HL-60 (cell line): ENCODE measurements at regions not wholly inside any gene's neighbourhood (a gene's known extent, or its start where the extent isn't known, plus 50 kb on each side); places are given as distances from the start of the nearest gene placed in this dataset.
"Not testable (repeated sequence)": the region's sequence is repeated elsewhere in the genome, so short reads cannot be mapped to it uniquely, and the experiment has no call there.

Experiments
- DNase-seq, 2 experiments: peaks; one replicate each; pipeline ENCODE4 v3.0.0-alpha.2; 2010 to 2020; ENCODE audit warnings: low read depth in 1 of 2, low spot score in 1 of 2
- H3K27ac ChIP-seq: fragments of 250-450 bp; sonication (Bioruptor Pico); replicated peaks from 2 replicates; pipeline ENCODE4 v1.5.1; 2020; ENCODE audit warnings: mild to moderate bottlenecking, moderate library complexity
- H3K27me3 ChIP-seq: fragments of 250-450 bp; sonication (Bioruptor Pico); 2 replicates; pipeline ENCODE4 v1.5.1; 2021; ENCODE audit warnings: mild to moderate bottlenecking, moderate library complexity; ENCODE audit not compliant: insufficient read depth, poor library complexity, severe bottlenecking
- H3K4me3 ChIP-seq: replicated peaks from 2 replicates; pipeline ENCODE4 v1.5.1; 2011; ENCODE audit warnings: mild to moderate bottlenecking, control low read depth, low read length; ENCODE audit not compliant: insufficient read depth
- GABPA ChIP-seq: IDR thresholded peaks from 2 replicates; pipeline ENCODE4 v1.6.1; 2012; ENCODE audit warnings: low read depth
- POLR2AphosphoS5 ChIP-seq: IDR thresholded peaks from 2 replicates; pipeline ENCODE4 v1.6.1; 2012; ENCODE audit warnings: low read depth
- REST ChIP-seq: IDR thresholded peaks from 2 replicates; pipeline ENCODE4 v1.6.1; 2012; ENCODE audit warnings: low read depth; ENCODE audit not compliant: insufficient replicate concordance
- SPI1 ChIP-seq: IDR thresholded peaks from 2 replicates; pipeline ENCODE4 v1.6.1; 2012; ENCODE audit warnings: low read depth, mild to moderate bottlenecking, borderline replicate concordance
- TF ChIP-seq, protein P1 (sequence below): IDR thresholded peaks from one replicate; pipeline ENCODE4 v1.5.1; 2011; ENCODE audit warnings: low read length, control low read depth, inconsistent platforms; ENCODE audit not compliant: insufficient read depth

DNA sequence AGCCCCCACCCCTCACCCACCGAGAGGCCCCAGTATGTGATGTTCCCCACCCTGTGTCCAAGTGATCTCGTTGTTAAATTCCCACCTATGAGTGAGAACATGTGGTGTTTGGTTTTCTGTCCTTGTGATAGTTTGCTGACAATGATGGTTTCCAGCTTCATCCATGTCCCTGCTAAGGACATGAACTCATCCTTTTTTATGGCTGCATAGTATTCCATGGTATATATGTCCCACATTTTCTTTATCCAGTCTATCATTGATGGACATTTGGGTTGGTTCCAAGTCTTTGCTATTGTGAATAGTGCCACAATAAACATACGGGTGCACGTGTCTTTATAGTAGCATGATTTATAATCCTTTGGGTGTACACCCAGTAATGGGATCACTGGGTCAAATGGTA, 79.2 kb downstream of the PXDC1 start:
- not testable (repeated sequence) for H3K27ac ChIP-seq, H3K27me3 ChIP-seq, DNase-seq, H3K4me3 ChIP-seq

- no peak for TF ChIP-seq GABPA
- no peak for TF ChIP-seq REST
- no peak for TF ChIP-seq SPI1
- TF ChIP-seq POLR2AphosphoS5 = no peak
- TF ChIP-seq, protein P1, sequence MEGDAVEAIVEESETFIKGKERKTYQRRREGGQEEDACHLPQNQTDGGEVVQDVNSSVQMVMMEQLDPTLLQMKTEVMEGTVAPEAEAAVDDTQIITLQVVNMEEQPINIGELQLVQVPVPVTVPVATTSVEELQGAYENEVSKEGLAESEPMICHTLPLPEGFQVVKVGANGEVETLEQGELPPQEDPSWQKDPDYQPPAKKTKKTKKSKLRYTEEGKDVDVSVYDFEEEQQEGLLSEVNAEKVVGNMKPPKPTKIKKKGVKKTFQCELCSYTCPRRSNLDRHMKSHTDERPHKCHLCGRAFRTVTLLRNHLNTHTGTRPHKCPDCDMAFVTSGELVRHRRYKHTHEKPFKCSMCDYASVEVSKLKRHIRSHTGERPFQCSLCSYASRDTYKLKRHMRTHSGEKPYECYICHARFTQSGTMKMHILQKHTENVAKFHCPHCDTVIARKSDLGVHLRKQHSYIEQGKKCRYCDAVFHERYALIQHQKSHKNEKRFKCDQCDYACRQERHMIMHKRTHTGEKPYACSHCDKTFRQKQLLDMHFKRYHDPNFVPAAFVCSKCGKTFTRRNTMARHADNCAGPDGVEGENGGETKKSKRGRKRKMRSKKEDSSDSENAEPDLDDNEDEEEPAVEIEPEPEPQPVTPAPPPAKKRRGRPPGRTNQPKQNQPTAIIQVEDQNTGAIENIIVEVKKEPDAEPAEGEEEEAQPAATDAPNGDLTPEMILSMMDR = no peak
- no peak overlapping the region for H3K4me3 ChIP-seq
- H3K27me3 ChIP-seq = no peaks in the 10 kb centered on the region
- no peak overlapping the region for H3K27ac ChIP-seq
- no peak for DNase-seq
Observed at GRCh38 chr6:3671382-3671781, 80.1 kb downstream of the PXDC1 start.

DNA sequence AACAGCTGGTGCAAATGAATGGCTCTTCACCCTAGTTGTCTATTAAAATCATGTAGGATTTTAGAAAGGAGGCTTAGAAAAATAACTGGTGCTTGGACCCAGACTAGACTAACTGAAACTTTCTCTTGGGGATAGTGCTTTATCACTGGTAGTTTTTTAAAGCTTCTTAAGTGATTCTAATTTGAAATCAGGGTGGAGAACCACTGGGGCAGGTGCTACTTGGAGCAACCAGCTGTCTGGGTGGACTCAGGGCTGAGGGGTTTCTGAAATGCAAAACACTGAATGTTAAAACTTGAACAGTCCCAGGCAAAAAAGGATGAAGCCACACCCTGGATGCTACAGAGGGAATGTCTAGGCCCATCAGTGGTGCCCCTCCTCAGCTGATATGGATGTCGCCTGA, 81.2 kb downstream of the PXDC1 start:
- DNase-seq = no peak
- no peak for TF ChIP-seq GABPA
- TF ChIP-seq, protein P1 = no peak
- no peak for TF ChIP-seq SPI1
- TF ChIP-seq REST = no peak
- no peak for TF ChIP-seq POLR2AphosphoS5
- Histone ChIP-seq H3K4me3 (no peak overlapping the region), H3K27me3 (no peaks in the 10 kb centered on the region), H3K27ac (no peak overlapping the region)

- Histone ChIP-seq H3K27ac (no peak overlapping the region), H3K27me3 (no peaks in the 10 kb centered on the region), H3K4me3 (no peak overlapping the region)
- DNase-seq = no peak
- no peak for TF ChIP-seq SPI1
- no peak for TF ChIP-seq POLR2AphosphoS5
- TF ChIP-seq, protein P1 = no peak
- no peak for TF ChIP-seq REST
- TF ChIP-seq GABPA = no peak
Observed at GRCh38 chr6:3669916-3670315, 81.6 kb downstream of the PXDC1 start.
